ENCODE measurements at regions not wholly inside any gene's neighbourhood (a gene's known extent, or its start where the extent isn't known, plus 50 kb on each side); places are given as distances from the start of the nearest gene placed in this dataset.

GRCh38 chr4:35970366-35970960, 273.9 kb downstream of the ARAP2 start:
- intact Hi-C loops (cut with DNase I), result no loop called here
- no peak for DNase-seq (ENCODE audit: low spot score)

- intact Hi-C loops (cut with DNase I), result no loop called here
- no peak for DNase-seq (ENCODE audit: low spot score)
These were observed 271.5 kb downstream of the ARAP2 start for GRCh38 chr4:35972814-35973213.

- DNase-seq (ENCODE audit: low spot score), result no peak
- intact Hi-C loops (cut with DNase I), result no loop called here
These were observed 268.5 kb downstream of the ARAP2 start for GRCh38 chr4:35975617-35976355.

GRCh38 chr4:35978551-35978950, 265.8 kb downstream of the ARAP2 start:
- intact Hi-C loops (cut with DNase I), result no loop called here
- no peak for DNase-seq (ENCODE audit: low spot score)

GRCh38 chr4:35982318-35982717, 262.0 kb downstream of the ARAP2 start:
- intact Hi-C loops (cut with DNase I), result no loop called here
- DNase-seq (ENCODE audit: low spot score), result no peak

GRCh38 chr4:35986537-35986936, 257.8 kb downstream of the ARAP2 start:
- intact Hi-C loops (cut with DNase I), result no loop called here
- no peak for DNase-seq (ENCODE audit: low spot score)

- no peak for DNase-seq (ENCODE audit: low spot score)
- intact Hi-C loops (cut with DNase I), result no loop called here
These were observed 250.7 kb downstream of the ARAP2 start for GRCh38 chr4:35993606-35994005.

- intact Hi-C loops (cut with DNase I), result no loop called here
- no peak for DNase-seq (ENCODE audit: low spot score)
These were observed 243.3 kb downstream of the ARAP2 start for GRCh38 chr4:36000941-36001557.

- intact Hi-C loops (cut with DNase I), result no loop called here
- no peak for DNase-seq (ENCODE audit: low spot score)
These were observed 241.3 kb downstream of the ARAP2 start for GRCh38 chr4:36003051-36003450.

- intact Hi-C loops (cut with DNase I), result no loop called here
- no peak for DNase-seq (ENCODE audit: low spot score)
These were observed 240.0 kb downstream of the ARAP2 start for GRCh38 chr4:36004204-36004851.

GRCh38 chr4:36006226-36006625, 238.1 kb downstream of the ARAP2 start:
- intact Hi-C loops (cut with DNase I), result no loop called here
- no peak for DNase-seq (ENCODE audit: low spot score)

GRCh38 chr4:36010397-36010929, 233.9 kb downstream of the ARAP2 start:
- intact Hi-C loops (cut with DNase I), result no loop called here
- no peak for DNase-seq (ENCODE audit: low spot score)

GRCh38 chr4:36011381-36011780, 232.9 kb downstream of the ARAP2 start:
- no peak for DNase-seq (ENCODE audit: low spot score)
- intact Hi-C loops (cut with DNase I), result no loop called here

- intact Hi-C loops (cut with DNase I), result no loop called here
- DNase-seq (ENCODE audit: low spot score), result no peak
These were observed 231.8 kb downstream of the ARAP2 start for GRCh38 chr4:36012503-36012902.

GRCh38 chr4:36013206-36013605, 231.1 kb downstream of the ARAP2 start:
- intact Hi-C loops (cut with DNase I), result no loop called here
- DNase-seq (ENCODE audit: low spot score), result no peak
